ENCODE measurements at regions not wholly inside any gene's neighbourhood (a gene's known extent, or its start where the extent isn't known, plus 50 kb on each side); places are given as distances from the start of the nearest gene placed in this dataset.

GRCh38 chr21:28518630-28519029, 474.0 kb downstream of the LTN1 start:
- TF ChIP-seq, protein P1, sequence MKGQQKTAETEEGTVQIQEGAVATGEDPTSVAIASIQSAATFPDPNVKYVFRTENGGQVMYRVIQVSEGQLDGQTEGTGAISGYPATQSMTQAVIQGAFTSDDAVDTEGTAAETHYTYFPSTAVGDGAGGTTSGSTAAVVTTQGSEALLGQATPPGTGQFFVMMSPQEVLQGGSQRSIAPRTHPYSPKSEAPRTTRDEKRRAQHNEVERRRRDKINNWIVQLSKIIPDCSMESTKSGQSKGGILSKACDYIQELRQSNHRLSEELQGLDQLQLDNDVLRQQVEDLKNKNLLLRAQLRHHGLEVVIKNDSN (CRISPR knock-in tag; IDR thresholded peaks at IDR 0.05), result no peak
- TF ChIP-seq ATF2 (CRISPR knock-in tag; IDR thresholded peaks at IDR 0.05; ENCODE audit: borderline replicate concordance, low read depth), result no peak
